SJSA1 (cell line): ENCODE measurements at regions not wholly inside any gene's neighbourhood (a gene's known extent, or its start where the extent isn't known, plus 50 kb on each side); places are given as distances from the start of the nearest gene placed in this dataset.
A peak's percentile ranks its signal among the peaks of the same experiment; 100 is the strongest.
"Not testable (repeated sequence)": the region's sequence is repeated elsewhere in the genome, so short reads cannot be mapped to it uniquely, and the experiment has no call there.

Source experiments
- DNase-seq, 2 experiments: peaks; one replicate each; pipeline ENCODE4 v3.0.0-alpha.2; 2015 to 2020; ENCODE audit warnings: low spot score in 2 of 2, low read depth in 1 of 2
- H3K27ac ChIP-seq: fragments of 250-450 bp; sonication (Bioruptor Pico); 2 replicates; pipeline ENCODE4 v1.5.1; 2020; ENCODE audit warnings: mild to moderate bottlenecking, moderate library complexity
- H3K27me3 ChIP-seq: fragments of 250-450 bp; sonication (Bioruptor Pico); replicated peaks from 2 replicates; pipeline ENCODE4 v1.5.1; 2020; ENCODE audit warnings: mild to moderate bottlenecking, moderate library complexity
- H3K36me3 ChIP-seq: fragments of 250-450 bp; sonication (Bioruptor Pico); 2 replicates; pipeline ENCODE4 v1.5.1; 2020; ENCODE audit warnings: mild to moderate bottlenecking
- H3K4me1 ChIP-seq: fragments of 250-450 bp; sonication (Bioruptor Pico); replicated peaks from 2 replicates; pipeline ENCODE4 v1.6.1; 2021; ENCODE audit warnings: mild to moderate bottlenecking
- H3K4me3 ChIP-seq: fragments of 250-450 bp; sonication (Bioruptor Pico); 2 replicates; pipeline ENCODE4 v1.5.1; 2020; ENCODE audit warnings: mild to moderate bottlenecking
- H3K9me3 ChIP-seq: fragments of 250-450 bp; sonication (Bioruptor Pico); replicated peaks from 2 replicates; pipeline ENCODE4 v1.5.1; 2020; ENCODE audit warnings: mild to moderate bottlenecking

DNA sequence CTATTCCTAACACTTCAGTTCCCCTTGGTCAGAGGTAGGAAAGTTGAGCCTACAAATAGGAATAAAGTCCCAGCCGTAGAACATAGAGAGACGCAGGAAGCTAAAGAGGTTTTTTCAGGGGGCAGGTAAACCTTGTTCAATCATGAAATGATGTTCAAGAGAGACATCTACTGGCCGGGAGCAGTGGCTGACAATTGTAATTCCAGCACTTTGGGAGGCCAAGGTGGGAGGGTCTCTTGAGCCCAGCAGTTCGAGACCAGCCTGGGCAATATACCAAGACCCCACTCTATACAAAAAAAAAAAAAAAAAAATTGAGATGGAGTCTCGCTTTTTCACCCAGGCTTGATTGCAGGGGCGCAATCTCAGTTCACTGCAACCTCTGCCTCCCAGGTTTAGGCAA lies 66.7 kb upstream of the DNAJC10 start:
- peak in 1 of 2 experiments; percentile 36 for DNase-seq
- H3K36me3 ChIP-seq, result no peaks in the 10 kb centered on the region
- H3K27me3 ChIP-seq, result no peaks in the 10 kb centered on the region

DNA sequence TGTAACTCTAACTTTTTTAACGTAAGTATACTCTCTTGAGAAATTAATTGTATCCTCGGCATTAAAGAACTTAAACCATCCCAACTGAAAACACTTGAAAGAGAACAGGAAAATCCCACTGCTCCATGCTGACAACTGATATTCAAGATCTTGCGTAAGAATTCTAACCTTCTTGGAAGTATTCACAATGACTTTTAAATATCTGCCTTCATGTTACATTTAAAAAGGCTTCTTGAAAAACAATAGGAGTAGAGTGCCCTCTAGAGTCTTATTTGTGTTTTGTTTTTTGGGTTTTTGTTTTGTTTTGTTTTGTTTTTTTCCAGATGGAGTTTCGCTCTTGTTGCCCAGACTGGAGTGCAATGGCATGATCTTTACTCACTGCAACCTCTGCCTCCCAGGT lies 65.4 kb upstream of the DNAJC10 start:
- Histone ChIP-seq H3K36me3 (no peaks in the 10 kb centered on the region), H3K27ac (no peak overlapping the region), H3K4me3 (no peak overlapping the region), H3K27me3 (no peaks in the 10 kb centered on the region), H3K9me3 (no peaks in the 10 kb centered on the region), H3K4me1 (no peaks in the 10 kb centered on the region)
- peak in 1 of 2 experiments; percentile 58 for DNase-seq

More for the DNA sequence above, 66.7 kb upstream of the DNAJC10 start:
- no peak overlapping the region for H3K4me3 ChIP-seq
- H3K9me3 ChIP-seq, result no peaks in the 10 kb centered on the region
- H3K4me1 ChIP-seq, result no peaks in the 10 kb centered on the region
- no peak overlapping the region for H3K27ac ChIP-seq

DNA sequence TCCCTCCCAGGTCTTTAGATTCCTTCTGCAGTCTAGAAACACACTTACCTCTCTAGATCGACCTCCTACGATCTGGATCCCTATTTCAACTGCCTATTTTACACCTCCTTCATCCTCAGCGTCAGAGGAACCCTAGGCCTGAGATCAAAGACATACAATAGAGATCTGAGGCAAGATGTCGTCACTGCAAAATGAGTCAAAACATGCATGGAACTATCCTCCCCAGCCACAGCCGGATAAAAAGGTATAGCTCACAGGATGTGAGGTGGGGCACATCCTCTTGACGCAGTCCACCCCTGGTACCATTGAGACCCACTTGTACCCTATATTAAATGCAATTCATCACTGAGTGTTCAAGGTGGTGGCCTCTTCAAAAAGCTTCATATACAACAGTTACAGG lies 63.7 kb upstream of the DNAJC10 start:
- no peaks in the 10 kb centered on the region for H3K27me3 ChIP-seq
- H3K4me1 ChIP-seq, result no peaks in the 10 kb centered on the region
- no peak overlapping the region for H3K4me3 ChIP-seq
- no peak overlapping the region for H3K27ac ChIP-seq
- DNase-seq, result no peak
- H3K9me3 ChIP-seq, result no peaks in the 10 kb centered on the region
- no peaks in the 10 kb centered on the region for H3K36me3 ChIP-seq

DNA sequence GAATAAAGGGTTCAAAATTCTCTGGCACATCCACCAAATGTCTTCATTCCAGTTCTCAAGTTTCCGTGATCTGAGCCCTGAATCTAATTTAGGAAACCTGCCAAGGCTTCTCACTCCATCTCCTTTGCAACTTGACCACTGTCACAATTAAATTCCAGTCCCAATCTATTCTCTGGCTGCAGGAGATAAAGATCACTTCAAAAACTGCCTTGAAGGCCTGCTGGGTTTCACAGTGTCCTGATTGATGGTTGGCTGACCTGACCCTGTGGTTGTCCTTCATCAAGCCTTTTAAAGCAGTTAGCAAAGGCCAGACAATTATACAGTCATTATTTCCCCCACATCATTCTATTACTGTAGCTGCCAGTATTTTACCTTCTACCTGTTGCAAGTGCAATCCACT lies 60.3 kb upstream of the DNAJC10 start:
- no peak for DNase-seq
- Histone ChIP-seq H3K4me1 (no peaks in the 10 kb centered on the region), H3K9me3 (no peaks in the 10 kb centered on the region), H3K27me3 (peaks cover 5% of the 10 kb centered on the region; the same call in 1 of the 2 replicates), H3K27ac (no peak overlapping the region), H3K36me3 (no peaks in the 10 kb centered on the region), H3K4me3 (no peak overlapping the region)

DNA sequence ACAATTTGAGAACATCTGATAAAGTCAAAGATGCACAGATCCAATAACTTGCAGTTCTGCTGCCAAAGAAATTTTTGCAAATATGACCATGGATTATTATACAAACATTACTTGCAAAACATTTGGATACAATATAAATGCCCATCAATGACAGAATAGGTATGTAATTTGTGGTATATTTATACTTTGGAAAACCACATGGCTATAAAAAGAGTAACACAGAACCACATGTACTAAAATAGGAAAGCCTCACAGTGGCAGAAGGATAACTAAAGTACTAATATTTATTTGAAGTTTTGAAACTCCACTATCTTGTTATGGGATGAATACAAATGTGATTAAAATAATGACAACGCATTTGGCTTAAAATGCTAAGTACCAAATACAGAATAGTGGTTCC lies 51.8 kb upstream of the DNAJC10 start:
- Histone ChIP-seq H3K27me3 (no peaks in the 10 kb centered on the region), H3K36me3 (no peaks in the 10 kb centered on the region), H3K4me1 (no peaks in the 10 kb centered on the region), H3K9me3 (no peaks in the 10 kb centered on the region), H3K4me3 (no peak overlapping the region), H3K27ac (no peak overlapping the region)
- no peak for DNase-seq

DNA sequence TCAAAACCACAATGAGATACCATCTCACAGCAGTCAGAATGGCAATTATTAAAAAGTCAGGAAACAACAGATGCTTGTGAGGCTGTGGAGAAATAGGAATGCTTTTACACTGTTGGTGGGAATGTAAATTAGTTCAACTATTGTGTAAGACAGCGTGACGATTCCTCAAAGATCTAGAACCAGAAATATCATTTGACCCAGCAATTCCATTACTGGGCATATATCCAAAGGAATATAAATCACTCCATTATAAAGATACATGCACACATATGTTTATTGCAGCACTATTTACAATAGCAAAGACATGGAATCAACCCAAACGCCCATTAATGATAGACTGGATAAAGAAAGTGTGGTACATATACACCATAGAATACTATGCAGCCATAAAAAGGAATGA lies 50.6 kb upstream of the DNAJC10 start:
- H3K4me1 ChIP-seq, H3K9me3 ChIP-seq, H3K27me3 ChIP-seq, H3K36me3 ChIP-seq, H3K27ac ChIP-seq, DNase-seq, H3K4me3 ChIP-seq: not testable (repeated sequence)
